Endothelial cell of umbilical vein (primary cell): ENCODE measurements at regions not wholly inside any gene's neighbourhood (a gene's known extent, or its start where the extent isn't known, plus 50 kb on each side); places are given as distances from the start of the nearest gene placed in this dataset.

ENCODE experiments used
- BruUV-seq: library from RNA; stranded (reverse); fragments of 400-500 nt; replicated peaks from 2 replicates; lab custom pipeline; 2021; lab: Mats Ljungman, UMichigan
- CTCF ChIA-PET: fragments of 300-600, 350-600 bp; sonication (Branson Sonifier 250); formaldehyde crosslinking; loops from one replicate; lab custom pipeline; 2021; ENCODE audit warnings: antibody characterized with exemption, inconsistent platforms; lab: Charles Lee
- POLR2A ChIA-PET: fragments of 300-600, 350-600 bp; sonication (Branson Sonifier 250); formaldehyde crosslinking; loops from one replicate; lab custom pipeline; 2021; ENCODE audit warnings: antibody characterized with exemption, inconsistent platforms; lab: Charles Lee
- DNase-seq: peaks from one replicate; pipeline ENCODE4 v3.0.0-alpha.2; 2011; ENCODE audit warnings: low read depth, low spot score
- FAIRE-seq: peaks from 2 replicates; lab custom pipeline; 2011; peaks lifted over from hg19 to GRCh38; lab: Jason Lieb, UNC
- H2AFZ ChIP-seq: 2 replicates; pipeline ENCODE4 v1.6.0; 2012; ENCODE audit warnings: low read depth, low read length, control low read depth, inconsistent platforms
- H3K27ac ChIP-seq: 2 replicates; pipeline ENCODE4 v1.5.1; 2011; ENCODE audit warnings: low read depth, mild to moderate bottlenecking, control low read depth, low read length, moderate library complexity; ENCODE audit not compliant: insufficient read depth
- H3K27me3 ChIP-seq, 2 experiments: 2 replicates each; pipeline versions ENCODE4 v1.6.0 to v1.6.1; 2011; ENCODE audit warnings: low read length in 2 of 2, mixed read lengths in 1 of 2; ENCODE audit not compliant: control insufficient read depth in 2 of 2, insufficient read depth in 2 of 2
- H3K36me3 ChIP-seq, 2 experiments: 2 replicates in 1 of 2; 3 replicates in 1 of 2; pipeline ENCODE4 v1.5.1; 2011; ENCODE audit warnings: low read length in 2 of 2, mild to moderate bottlenecking in 1 of 2, moderate library complexity in 1 of 2; ENCODE audit not compliant: control insufficient read depth in 2 of 2, insufficient read depth in 2 of 2; ENCODE audit errors: extremely low read depth in 1 of 2
- H3K4me1 ChIP-seq: 3 replicates; pipeline ENCODE4 v1.5.1; 2011; ENCODE audit warnings: mild to moderate bottlenecking, low read length; ENCODE audit not compliant: control insufficient read depth, insufficient read depth; ENCODE audit errors: extremely low read depth
- H3K4me2 ChIP-seq: 2 replicates; pipeline ENCODE4 v1.6.1; 2011; ENCODE audit warnings: low read length, control low read depth, mixed read lengths; ENCODE audit not compliant: insufficient read depth
- H3K4me3 ChIP-seq, 3 experiments: fragments of 200-600 bp in 1 of 3; sonication (generic), shearing (Covaris generic) in 1 of 3; replicated peaks in 1 of 3; 2 replicates each; pipeline ENCODE4 v1.5.1; 2011 to 2016; ENCODE audit warnings: control low read depth in 3 of 3, low read length in 3 of 3, mild to moderate bottlenecking in 2 of 3, inconsistent platforms in 1 of 3, low read depth in 1 of 3, moderate library complexity in 1 of 3; ENCODE audit not compliant: insufficient read depth in 1 of 3
- H3K79me2 ChIP-seq: 2 replicates; pipeline ENCODE4 v1.6.0; 2012; ENCODE audit warnings: low read length, inconsistent platforms; ENCODE audit not compliant: control insufficient read depth, insufficient read depth
- H3K9ac ChIP-seq: replicated peaks from 2 replicates; pipeline ENCODE3; 2011; ENCODE audit warnings: low read length, control low read depth; ENCODE audit not compliant: insufficient read depth; ENCODE audit errors: extremely low read depth
- H3K9me1 ChIP-seq: replicated peaks from 3 replicates; pipeline ENCODE4 v1.6.0; 2011; ENCODE audit warnings: mild to moderate bottlenecking, low read length; ENCODE audit not compliant: control insufficient read depth, insufficient read depth; ENCODE audit errors: extremely low read depth
- H3K9me3 ChIP-seq: replicated peaks from 2 replicates; pipeline ENCODE4 v1.5.1; 2012; ENCODE audit warnings: low read length, inconsistent platforms; ENCODE audit not compliant: control insufficient read depth, insufficient read depth
- H4K20me1 ChIP-seq: replicated peaks from 2 replicates; pipeline ENCODE3; 2011; ENCODE audit warnings: mild to moderate bottlenecking, low read length; ENCODE audit not compliant: control insufficient read depth, insufficient read depth; ENCODE audit errors: extremely low read depth
- EZH2 ChIP-seq: IDR thresholded peaks from 2 replicates; pipeline ENCODE4 v1.6.1; 2012; ENCODE audit warnings: borderline replicate concordance, low read depth, mild to moderate bottlenecking, moderate library complexity, low read length, inconsistent platforms; ENCODE audit not compliant: severe bottlenecking
- FOS ChIP-seq: IDR thresholded peaks from 2 replicates; pipeline ENCODE4 v1.6.1; 2011; ENCODE audit warnings: mild to moderate bottlenecking, low read length, moderate library complexity, borderline replicate concordance; ENCODE audit not compliant: insufficient read depth
- GATA2 ChIP-seq: IDR thresholded peaks from 2 replicates; pipeline ENCODE4 v1.7.0; 2011; ENCODE audit warnings: low read depth, mild to moderate bottlenecking, moderate library complexity, mixed read lengths, low read length; ENCODE audit not compliant: insufficient read length, insufficient read depth
- JUN ChIP-seq: IDR thresholded peaks from 2 replicates; pipeline ENCODE4 v1.6.1; 2011; ENCODE audit warnings: borderline replicate concordance, low read depth; ENCODE audit not compliant: insufficient read length, insufficient read depth
- MYC ChIP-seq: IDR thresholded peaks from one replicate; pipeline ENCODE4 v1.6.1; 2011; ENCODE audit warnings: mild to moderate bottlenecking, low read depth, low read length
- POLR2A ChIP-seq: IDR thresholded peaks from 2 replicates; pipeline ENCODE4 v1.6.1; 2012; ENCODE audit warnings: low read depth, mild to moderate bottlenecking, control low read depth, low read length
- POLR2AphosphoS5 ChIP-seq: IDR thresholded peaks from 2 replicates; pipeline ENCODE4 v1.6.1; 2012; ENCODE audit warnings: low read depth, mild to moderate bottlenecking, control low read depth, low read length, moderate library complexity; ENCODE audit not compliant: insufficient read depth
- dilution Hi-C: fragments of 300-500 bp; cut with MboI; formaldehyde crosslinking; loops from one replicate; pipeline ENCODE4 v1.15.0; 2019; ENCODE audit warnings: low sequenced_read_pairs; ENCODE audit not compliant: extremely low pct_ligation_motif_present
- intact Hi-C: fragments of 100-400 bp; cut with micrococcal nuclease; formaldehyde crosslinking; loops from one replicate; pipeline ENCODE4 v1.10.0; 2022
- TF ChIP-seq, protein P1 (sequence below), 2 donors: IDR thresholded peaks; 1 replicate in 1 of 2; 2 replicates in 1 of 2; pipeline ENCODE4 v1.5.1; 2011; ENCODE audit warnings: low read length in 2 of 2, mild to moderate bottlenecking in 2 of 2, moderate library complexity in 2 of 2, control low read depth in 1 of 2, inconsistent platforms in 1 of 2, low read depth in 1 of 2; ENCODE audit not compliant: insufficient read depth in 1 of 2; ENCODE audit errors: extremely low read depth in 1 of 2
- TF ChIP-seq, protein P2 (sequence below): IDR thresholded peaks from 2 replicates; pipeline ENCODE4 v1.6.1; 2011; ENCODE audit not compliant: insufficient read depth, insufficient read length

DNA sequence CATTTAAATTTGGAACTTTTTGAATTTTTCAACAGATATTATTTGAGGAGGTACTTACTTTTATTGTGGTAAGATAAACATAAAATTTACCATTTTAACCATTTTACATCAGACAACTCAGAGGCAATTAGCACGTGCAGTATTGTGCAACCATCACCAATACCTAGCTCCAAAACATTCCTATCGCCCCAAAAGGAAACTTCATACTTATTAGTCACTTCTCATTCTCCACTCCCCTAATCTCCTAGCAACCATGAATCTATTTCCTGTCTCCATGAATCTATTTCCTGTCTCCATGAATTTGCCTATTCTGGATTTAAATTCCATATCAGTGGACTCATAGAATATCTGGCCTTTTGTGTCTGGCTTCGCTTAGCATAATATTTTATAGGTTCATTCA is 69.9 kb upstream of the FAM136A start:
- DNase-seq (peak; percentile 83), FAIRE-seq (peak; percentile 93)
- H3K36me3 ChIP-seq: no peaks in the 10 kb centered on the region
- peak overlapping the region; percentile 54 for H2AFZ ChIP-seq
- H3K79me2 ChIP-seq: no peaks in the 10 kb centered on the region
- intact Hi-C loops: loop anchor here (1.0 kb wide), 1 partner anchor 14 kb away; no protein-coding TSS in a partner anchor
- peak overlapping the region; percentile 51 for H3K9ac ChIP-seq
- dilution Hi-C loops: no loop called here
- H3K4me1 ChIP-seq: peaks cover 16% of the 10 kb centered on the region
- ChIA-PET CTCF (interaction anchor here (0.9 to 1.3 kb wide), 2 partner anchors 10 to 246 kb away, joined by 3 to 5 read pairs; no protein-coding TSS in a partner anchor), POLR2A (no interaction called here)
- no peaks in the 10 kb centered on the region for H3K9me1 ChIP-seq
- H3K4me3 ChIP-seq: no peak overlapping the region
- H3K27ac ChIP-seq: peak overlapping the region; percentile 97
- H3K4me2 ChIP-seq: peak overlapping the region; percentile 52
- TF ChIP-seq MYC (no peak), JUN (peak; percentile 88), POLR2A (peak; percentile 23), GATA2 (peak; percentile 38), POLR2AphosphoS5 (peak; percentile 32), EZH2 (no peak), FOS (peak; percentile 88)
- TF ChIP-seq, protein P1, sequence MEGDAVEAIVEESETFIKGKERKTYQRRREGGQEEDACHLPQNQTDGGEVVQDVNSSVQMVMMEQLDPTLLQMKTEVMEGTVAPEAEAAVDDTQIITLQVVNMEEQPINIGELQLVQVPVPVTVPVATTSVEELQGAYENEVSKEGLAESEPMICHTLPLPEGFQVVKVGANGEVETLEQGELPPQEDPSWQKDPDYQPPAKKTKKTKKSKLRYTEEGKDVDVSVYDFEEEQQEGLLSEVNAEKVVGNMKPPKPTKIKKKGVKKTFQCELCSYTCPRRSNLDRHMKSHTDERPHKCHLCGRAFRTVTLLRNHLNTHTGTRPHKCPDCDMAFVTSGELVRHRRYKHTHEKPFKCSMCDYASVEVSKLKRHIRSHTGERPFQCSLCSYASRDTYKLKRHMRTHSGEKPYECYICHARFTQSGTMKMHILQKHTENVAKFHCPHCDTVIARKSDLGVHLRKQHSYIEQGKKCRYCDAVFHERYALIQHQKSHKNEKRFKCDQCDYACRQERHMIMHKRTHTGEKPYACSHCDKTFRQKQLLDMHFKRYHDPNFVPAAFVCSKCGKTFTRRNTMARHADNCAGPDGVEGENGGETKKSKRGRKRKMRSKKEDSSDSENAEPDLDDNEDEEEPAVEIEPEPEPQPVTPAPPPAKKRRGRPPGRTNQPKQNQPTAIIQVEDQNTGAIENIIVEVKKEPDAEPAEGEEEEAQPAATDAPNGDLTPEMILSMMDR (IDR thresholded peaks at IDR 0.05; ENCODE audit: extremely low read depth in 1 of 2, insufficient read depth in 1 of 2, low read depth in 1 of 2, low read length in 2 of 2): no peak
- TF ChIP-seq, protein P2, sequence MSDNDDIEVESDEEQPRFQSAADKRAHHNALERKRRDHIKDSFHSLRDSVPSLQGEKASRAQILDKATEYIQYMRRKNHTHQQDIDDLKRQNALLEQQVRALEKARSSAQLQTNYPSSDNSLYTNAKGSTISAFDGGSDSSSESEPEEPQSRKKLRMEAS: peak; percentile 55
- H3K9me3 ChIP-seq: peaks cover 2% of the 10 kb centered on the region
- no peaks in the 10 kb centered on the region for H4K20me1 ChIP-seq
- no TSS peak for BruUV-seq
- no peaks in the 10 kb centered on the region for H3K27me3 ChIP-seq
